Thoracic aorta (tissue), 2 donors: ENCODE measurements at regions not wholly inside any gene's neighbourhood (a gene's known extent, or its start where the extent isn't known, plus 50 kb on each side); places are given as distances from the start of the nearest gene placed in this dataset.

Experiments
- ATAC-seq: fragments of 150-250 bp; one replicate; pipeline ENCODE4 v1.8.0; 2017; ENCODE audit warnings: low read depth; ENCODE audit not compliant: insufficient number of reproducible peaks, low FRiP score
- DNase-seq: peaks from one replicate; pipeline ENCODE4 v3.0.0-alpha.2; 2020; ENCODE audit warnings: low spot score
- H3K27ac ChIP-seq, 2 donors: fragments of 200-600 bp; sonication (generic); 1 replicate in 1 of 2; 2 replicates in 1 of 2; pipeline ENCODE4 v1.5.1; 2016; ENCODE audit warnings: mild to moderate bottlenecking in 2 of 2, moderate library complexity in 2 of 2
- H3K27me3 ChIP-seq: fragments of 200-600 bp; sonication (generic); replicated peaks from 2 replicates; pipeline ENCODE4 v1.6.0; 2016; ENCODE audit warnings: mild to moderate bottlenecking; ENCODE audit not compliant: insufficient read depth
- H3K36me3 ChIP-seq: fragments of 200-600 bp; sonication (generic); one replicate; pipeline ENCODE4 v1.5.1; 2016
- H3K4me1 ChIP-seq, 2 donors: fragments of 200-600 bp; sonication (generic); 1 replicate in 1 of 2; 2 replicates in 1 of 2; pipeline versions ENCODE4 v1.5.1 to v1.6.0; 2016; ENCODE audit warnings: low read depth in 2 of 2, mild to moderate bottlenecking in 1 of 2; ENCODE audit not compliant: control insufficient read depth in 1 of 2
- H3K4me3 ChIP-seq: fragments of 200-600 bp; sonication (generic); 2 replicates; pipeline ENCODE4 v1.5.1; 2016; ENCODE audit warnings: mild to moderate bottlenecking
- H3K9me3 ChIP-seq: fragments of 200-600 bp; sonication (generic); 2 replicates; pipeline ENCODE4 v1.5.1; 2016
- TF ChIP-seq, protein P1 (sequence below): fragments of 200-600 bp; sonication (generic); IDR thresholded peaks from one replicate; pipeline ENCODE4 v1.5.1; 2019; ENCODE audit warnings: antibody characterized with exemption

DNA sequence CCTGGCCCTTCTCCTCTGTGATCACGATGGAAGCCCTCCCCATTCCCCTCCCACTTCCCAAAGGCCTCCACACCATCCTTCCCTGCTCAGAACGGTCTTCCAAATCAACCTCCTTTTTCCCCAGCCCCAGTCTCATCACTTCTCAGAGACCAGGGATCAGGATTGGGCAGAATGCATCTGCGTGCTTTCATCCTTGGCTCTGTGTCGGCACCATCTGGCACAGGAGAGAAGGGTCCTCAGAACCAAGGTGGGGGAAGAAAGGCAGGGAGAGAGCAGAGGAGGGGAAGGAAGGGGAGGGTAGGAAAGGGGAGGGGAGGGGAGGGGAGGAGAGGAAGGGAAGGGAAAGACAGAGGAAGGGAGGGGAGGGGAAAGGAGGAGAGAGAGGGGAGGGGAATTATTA, 52.4 kb upstream of the FICD start:
- no peak overlapping the region for H3K4me3 ChIP-seq
- TF ChIP-seq, protein P1, sequence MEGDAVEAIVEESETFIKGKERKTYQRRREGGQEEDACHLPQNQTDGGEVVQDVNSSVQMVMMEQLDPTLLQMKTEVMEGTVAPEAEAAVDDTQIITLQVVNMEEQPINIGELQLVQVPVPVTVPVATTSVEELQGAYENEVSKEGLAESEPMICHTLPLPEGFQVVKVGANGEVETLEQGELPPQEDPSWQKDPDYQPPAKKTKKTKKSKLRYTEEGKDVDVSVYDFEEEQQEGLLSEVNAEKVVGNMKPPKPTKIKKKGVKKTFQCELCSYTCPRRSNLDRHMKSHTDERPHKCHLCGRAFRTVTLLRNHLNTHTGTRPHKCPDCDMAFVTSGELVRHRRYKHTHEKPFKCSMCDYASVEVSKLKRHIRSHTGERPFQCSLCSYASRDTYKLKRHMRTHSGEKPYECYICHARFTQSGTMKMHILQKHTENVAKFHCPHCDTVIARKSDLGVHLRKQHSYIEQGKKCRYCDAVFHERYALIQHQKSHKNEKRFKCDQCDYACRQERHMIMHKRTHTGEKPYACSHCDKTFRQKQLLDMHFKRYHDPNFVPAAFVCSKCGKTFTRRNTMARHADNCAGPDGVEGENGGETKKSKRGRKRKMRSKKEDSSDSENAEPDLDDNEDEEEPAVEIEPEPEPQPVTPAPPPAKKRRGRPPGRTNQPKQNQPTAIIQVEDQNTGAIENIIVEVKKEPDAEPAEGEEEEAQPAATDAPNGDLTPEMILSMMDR: no peak
- H3K36me3 ChIP-seq: no peaks in the 10 kb centered on the region
- H3K4me1 ChIP-seq: no peaks in the 10 kb centered on the region
- no peak for ATAC-seq
- no peaks in the 10 kb centered on the region for H3K9me3 ChIP-seq
- no peaks in the 10 kb centered on the region for H3K27me3 ChIP-seq
- no peak for DNase-seq
- H3K27ac ChIP-seq: no peak overlapping the region

DNA sequence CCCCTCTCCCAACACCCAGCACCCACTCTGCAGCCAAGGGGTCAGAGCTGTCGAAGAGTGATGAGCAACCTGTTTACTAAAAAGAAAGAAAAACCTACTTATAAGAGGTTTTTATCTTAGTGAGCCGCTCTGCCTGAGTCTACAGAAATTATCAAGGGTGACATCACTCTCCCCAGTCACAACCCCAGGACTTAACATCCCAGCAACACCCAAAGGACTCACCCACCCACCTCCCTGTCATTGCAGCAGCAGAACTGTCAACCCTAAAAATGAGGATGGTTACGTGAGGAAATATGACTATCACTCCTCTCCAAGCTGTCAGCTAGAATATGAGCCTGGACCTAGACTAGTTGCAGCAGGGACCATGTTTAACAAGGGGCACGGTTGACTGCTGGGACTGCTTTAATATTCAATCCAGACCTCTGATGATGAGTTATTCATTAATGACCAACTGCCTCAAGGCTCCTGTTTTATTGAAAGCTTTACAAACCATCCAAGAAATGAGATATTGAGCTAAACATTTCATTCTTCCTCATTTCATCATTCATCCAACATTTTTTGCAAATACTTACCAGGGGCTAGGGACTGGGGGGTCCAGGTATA, 53.9 kb upstream of the FICD start:
- no peak for ATAC-seq
- TF ChIP-seq, protein P1: no peak

DNA sequence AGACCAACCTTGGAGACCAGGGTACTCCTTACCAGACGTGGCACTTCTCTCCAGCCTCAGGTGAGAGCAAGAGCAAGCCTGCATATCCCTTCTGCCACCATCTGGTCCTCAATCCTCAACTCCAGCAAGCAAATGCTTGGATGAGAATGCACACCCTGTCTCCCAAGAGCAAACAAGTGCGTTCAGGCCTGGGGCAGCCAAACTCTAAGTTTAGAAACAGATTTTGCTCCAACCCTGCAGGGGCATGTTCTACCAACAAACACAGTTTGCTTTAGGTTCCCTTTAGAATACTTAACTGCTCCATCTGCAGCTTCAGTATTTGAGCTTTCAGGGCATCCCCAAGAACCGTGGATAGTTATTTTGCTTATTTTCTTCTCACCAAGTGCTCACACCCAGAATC, 55.9 kb upstream of the FICD start:
- no peaks in the 10 kb centered on the region for H3K9me3 ChIP-seq
- H3K27ac ChIP-seq: no peak overlapping the region
- TF ChIP-seq, protein P1: no peak
- H3K36me3 ChIP-seq: no peaks in the 10 kb centered on the region
- no peaks in the 10 kb centered on the region for H3K4me1 ChIP-seq
- ATAC-seq (no peak), DNase-seq (no peak)
- no peaks in the 10 kb centered on the region for H3K27me3 ChIP-seq
- H3K4me3 ChIP-seq: no peak overlapping the region

More for the DNA sequence above, 53.9 kb upstream of the FICD start:
- Histone ChIP-seq H3K36me3 (no peaks in the 10 kb centered on the region), H3K9me3 (no peaks in the 10 kb centered on the region), H3K27ac (no peak overlapping the region), H3K27me3 (no peaks in the 10 kb centered on the region), H3K4me3 (no peak overlapping the region), H3K4me1 (no peaks in the 10 kb centered on the region)
- no peak for DNase-seq

DNA sequence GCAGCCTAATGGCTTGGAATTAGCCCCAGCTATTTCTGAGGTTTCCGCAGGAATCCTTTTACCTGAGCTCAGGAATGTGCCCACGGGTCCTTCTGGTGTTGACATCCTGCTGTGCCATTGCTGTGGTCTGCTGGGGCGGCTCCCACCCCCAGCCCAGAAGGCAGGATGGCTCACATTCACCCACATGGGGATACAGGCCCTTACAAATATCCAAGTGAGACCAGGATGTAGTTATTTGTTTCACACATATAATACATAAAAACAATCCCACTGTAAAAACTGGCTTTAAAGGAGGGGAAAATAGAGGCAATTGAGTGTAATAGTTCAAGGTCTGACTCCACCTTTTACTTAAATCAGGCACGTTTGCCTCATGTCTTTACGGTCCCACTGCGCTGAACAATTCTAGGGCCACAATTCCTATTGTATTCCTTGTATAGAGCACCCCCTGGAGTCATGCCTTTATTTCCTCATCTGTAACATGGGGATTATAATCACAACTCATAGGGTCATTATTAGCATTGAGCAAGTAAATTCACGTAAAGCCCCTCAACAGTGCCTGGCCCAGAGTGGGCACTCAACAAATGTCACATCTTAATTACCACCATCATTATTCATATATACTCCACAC, 57.2 kb upstream of the FICD start:
- TF ChIP-seq, protein P1: no peak
- Histone ChIP-seq H3K4me3 (no peak overlapping the region), H3K9me3 (no peaks in the 10 kb centered on the region), H3K36me3 (no peaks in the 10 kb centered on the region), H3K4me1 (no peaks in the 10 kb centered on the region), H3K27ac (no peak overlapping the region), H3K27me3 (no peaks in the 10 kb centered on the region)
- DNase-seq (no peak), ATAC-seq (no peak)

DNA sequence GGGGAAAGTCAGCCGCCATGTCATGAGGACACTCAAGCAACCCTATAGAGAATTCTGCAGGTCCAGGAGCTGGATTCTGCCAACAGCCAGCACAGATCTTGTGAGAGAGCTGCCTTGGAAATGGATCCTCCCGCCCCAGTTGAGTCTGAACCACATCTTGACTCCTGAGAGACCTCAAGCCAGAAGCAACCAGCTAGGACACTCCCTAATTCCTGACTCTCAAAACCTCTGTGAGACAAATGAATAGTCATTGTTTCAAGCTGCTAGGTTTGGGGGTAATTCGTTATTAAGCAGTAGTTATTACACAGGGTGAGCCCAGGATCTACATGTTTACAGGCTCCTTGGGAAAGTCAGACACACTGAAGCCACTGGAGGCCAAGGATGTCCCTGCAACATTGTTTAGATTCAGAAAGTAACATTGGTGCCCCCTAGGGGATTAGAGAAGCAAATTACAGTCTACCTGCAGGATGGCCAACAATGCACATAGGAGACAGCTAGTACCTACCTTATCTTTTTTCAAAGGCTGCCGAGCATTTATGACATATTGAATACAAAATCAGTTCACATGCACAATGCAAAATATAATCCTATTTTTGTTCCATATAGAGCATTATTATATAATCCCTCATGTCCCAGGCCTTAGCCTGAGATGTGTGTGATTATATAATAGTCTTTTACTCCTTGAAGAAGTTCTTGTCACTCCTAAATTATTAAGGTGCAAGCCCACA, 57.9 kb upstream of the FICD start:
- H3K4me1 ChIP-seq: no peaks in the 10 kb centered on the region
- no peak overlapping the region for H3K27ac ChIP-seq
- no peak for DNase-seq
- H3K36me3 ChIP-seq: no peaks in the 10 kb centered on the region
- H3K9me3 ChIP-seq: no peaks in the 10 kb centered on the region
- no peak for ATAC-seq
- no peaks in the 10 kb centered on the region for H3K27me3 ChIP-seq
- TF ChIP-seq, protein P1: peak; percentile 66
- H3K4me3 ChIP-seq: no peak overlapping the region
